ENCODE measurements at regions not wholly inside any gene's neighbourhood (a gene's known extent, or its start where the extent isn't known, plus 50 kb on each side); places are given as distances from the start of the nearest gene placed in this dataset.
A peak's percentile ranks its signal among the peaks of the same experiment; 100 is the strongest.

DNA sequence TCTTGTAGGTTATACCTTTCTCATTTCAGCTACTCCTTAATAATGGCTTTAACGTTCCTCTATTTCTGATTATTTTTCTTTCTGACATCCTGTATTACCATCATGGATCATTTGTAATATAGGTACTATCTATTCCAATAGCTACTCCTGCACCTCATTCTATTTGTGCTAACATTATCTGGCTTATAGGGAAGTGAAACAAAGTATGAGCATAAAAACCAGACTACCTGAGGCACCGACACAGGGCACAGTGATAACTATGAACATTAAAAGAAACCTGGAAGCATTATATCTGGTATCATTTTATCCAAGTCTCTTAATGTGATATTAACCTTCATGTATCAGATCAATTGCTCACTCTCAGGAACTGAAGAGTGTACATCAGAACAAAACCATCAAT lies 407.3 kb downstream of the DMRT2 start:
- Histone ChIP-seq H3K4me1 (no peaks in the 10 kb centered on the region), H3K4me3 (no peak overlapping the region), H3K9me3 (no peaks in the 10 kb centered on the region), H3K36me3 (no peaks in the 10 kb centered on the region), H3K27ac (no peak overlapping the region), H3K27me3 (no peaks in the 10 kb centered on the region)
- DNase-seq (no peak), ATAC-seq (no peak), FAIRE-seq (no peak)
- intact Hi-C loops (cut with DNase I) = no loop called here
- TF ChIP-seq, protein P1, sequence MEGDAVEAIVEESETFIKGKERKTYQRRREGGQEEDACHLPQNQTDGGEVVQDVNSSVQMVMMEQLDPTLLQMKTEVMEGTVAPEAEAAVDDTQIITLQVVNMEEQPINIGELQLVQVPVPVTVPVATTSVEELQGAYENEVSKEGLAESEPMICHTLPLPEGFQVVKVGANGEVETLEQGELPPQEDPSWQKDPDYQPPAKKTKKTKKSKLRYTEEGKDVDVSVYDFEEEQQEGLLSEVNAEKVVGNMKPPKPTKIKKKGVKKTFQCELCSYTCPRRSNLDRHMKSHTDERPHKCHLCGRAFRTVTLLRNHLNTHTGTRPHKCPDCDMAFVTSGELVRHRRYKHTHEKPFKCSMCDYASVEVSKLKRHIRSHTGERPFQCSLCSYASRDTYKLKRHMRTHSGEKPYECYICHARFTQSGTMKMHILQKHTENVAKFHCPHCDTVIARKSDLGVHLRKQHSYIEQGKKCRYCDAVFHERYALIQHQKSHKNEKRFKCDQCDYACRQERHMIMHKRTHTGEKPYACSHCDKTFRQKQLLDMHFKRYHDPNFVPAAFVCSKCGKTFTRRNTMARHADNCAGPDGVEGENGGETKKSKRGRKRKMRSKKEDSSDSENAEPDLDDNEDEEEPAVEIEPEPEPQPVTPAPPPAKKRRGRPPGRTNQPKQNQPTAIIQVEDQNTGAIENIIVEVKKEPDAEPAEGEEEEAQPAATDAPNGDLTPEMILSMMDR (IDR thresholded peaks at IDR 0.05) = no peak
- 73 to 85% methylated on average over 2 of the region's 2 CpGs for WGBS, 2 donors

DNA sequence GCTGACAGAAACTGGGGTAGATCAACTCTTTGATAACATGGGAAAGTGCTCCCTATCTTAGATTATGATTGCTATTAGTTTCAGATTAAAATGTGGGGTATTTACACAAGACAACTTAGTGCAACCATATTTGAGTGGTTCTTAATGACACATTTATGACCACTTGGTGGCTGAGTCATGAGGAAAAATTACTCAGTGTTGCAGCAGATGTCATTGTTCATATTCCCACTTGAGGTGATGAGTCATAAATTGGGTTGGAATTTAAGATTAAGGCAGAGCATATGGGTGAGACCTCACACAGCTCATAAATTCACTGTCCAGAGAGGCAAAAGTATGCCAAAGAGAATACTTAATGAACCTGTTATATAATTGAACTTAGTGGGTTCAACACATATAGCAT lies 408.3 kb downstream of the DMRT2 start:
- intact Hi-C loops (cut with DNase I) = no loop called here
- Histone ChIP-seq H3K9me3 (no peaks in the 10 kb centered on the region), H3K27ac (no peak overlapping the region), H3K4me3 (no peak overlapping the region), H3K36me3 (no peaks in the 10 kb centered on the region), H3K27me3 (no peaks in the 10 kb centered on the region), H3K4me1 (no peaks in the 10 kb centered on the region)
- ATAC-seq (peak in 3 of 4 donors; percentile 19 to 66 (median 39)), DNase-seq (no peak), FAIRE-seq (no peak)
- TF ChIP-seq, protein P1 (IDR thresholded peaks at IDR 0.05) = no peak

DNA sequence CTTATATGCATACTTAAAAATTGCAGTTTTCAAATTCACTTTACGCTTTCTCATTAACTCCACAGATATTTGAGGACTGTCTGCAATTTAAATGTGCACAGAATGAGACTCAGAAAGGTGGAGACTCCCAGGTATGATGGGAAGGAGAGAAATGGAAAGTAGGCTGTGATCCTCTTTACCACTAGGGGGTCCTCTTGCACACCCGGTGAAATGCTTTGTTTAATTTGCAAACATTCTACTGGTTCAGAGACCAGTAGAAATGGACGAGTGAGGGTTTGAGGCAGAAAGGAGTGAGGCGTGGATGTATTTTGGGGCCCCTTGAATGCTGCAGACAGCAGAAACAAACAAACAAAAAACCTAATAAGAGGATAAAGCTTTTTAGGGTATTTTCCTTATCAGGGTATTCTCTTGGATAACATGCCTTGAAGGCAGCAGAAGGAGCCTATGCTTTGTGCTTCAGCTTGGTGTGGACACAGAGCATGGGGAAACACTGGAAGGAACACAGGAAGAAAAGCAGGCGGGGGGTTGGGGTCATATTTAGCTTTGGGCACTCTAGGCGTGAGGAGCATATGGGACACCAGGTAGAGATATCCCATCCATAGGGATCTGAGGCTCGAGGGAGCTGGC lies 410.1 kb downstream of the DMRT2 start:
- peak in 1 of 6 donors; percentile 21 for DNase-seq
- peak; percentile 48 to 85 (median 69) for ATAC-seq

DNA sequence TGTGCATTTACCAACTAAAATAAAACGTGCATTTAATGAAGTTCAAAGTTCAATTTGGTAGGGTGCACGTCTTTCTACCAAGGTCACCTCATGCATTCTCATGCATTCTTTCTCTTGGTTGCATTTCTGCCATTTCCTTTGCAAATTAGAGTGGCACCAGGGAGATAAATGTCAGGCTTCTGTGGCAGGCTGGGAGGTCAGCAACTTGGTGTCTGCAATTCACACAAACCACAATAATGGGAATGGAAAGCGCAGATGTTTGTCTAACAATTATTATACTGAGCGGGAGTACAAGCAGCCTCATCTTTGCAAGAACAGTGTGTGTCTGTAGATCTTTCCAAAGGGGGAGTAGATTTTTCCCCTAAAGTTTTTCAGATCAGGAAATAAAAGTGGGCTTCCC lies 411.7 kb downstream of the DMRT2 start:
- intact Hi-C loops (cut with DNase I) = no loop called here
- no peak overlapping the region for H3K27ac ChIP-seq
- TF ChIP-seq, protein P1 (IDR thresholded peaks at IDR 0.05) = no peak
- H3K4me3 ChIP-seq = no peak overlapping the region
- no peaks in the 10 kb centered on the region for H3K4me1 ChIP-seq
- FAIRE-seq (no peak), DNase-seq (no peak), ATAC-seq (no peak)
- H3K27me3 ChIP-seq = no peaks in the 10 kb centered on the region
- no peaks in the 10 kb centered on the region for H3K36me3 ChIP-seq
- H3K9me3 ChIP-seq = no peaks in the 10 kb centered on the region
- 63 to 66% methylated on average over 4 of the region's 4 CpGs for WGBS, 2 donors

More for the DNA sequence above, 410.1 kb downstream of the DMRT2 start:
- H3K9me3 ChIP-seq = no peaks in the 10 kb centered on the region
- 45 to 54% methylated on average over 7 of the region's 7 CpGs for WGBS, 2 donors
- no peak overlapping the region for H3K4me3 ChIP-seq
- H3K27ac ChIP-seq = no peak overlapping the region
- H3K36me3 ChIP-seq = no peaks in the 10 kb centered on the region
- H3K4me1 ChIP-seq = no peaks in the 10 kb centered on the region
- TF ChIP-seq, protein P1 (IDR thresholded peaks at IDR 0.05) = peak; percentile 14 to 51 (median 36)
- H3K27me3 ChIP-seq = no peaks in the 10 kb centered on the region
- no peak for FAIRE-seq
- intact Hi-C loops (cut with DNase I) = no loop called here

DNA sequence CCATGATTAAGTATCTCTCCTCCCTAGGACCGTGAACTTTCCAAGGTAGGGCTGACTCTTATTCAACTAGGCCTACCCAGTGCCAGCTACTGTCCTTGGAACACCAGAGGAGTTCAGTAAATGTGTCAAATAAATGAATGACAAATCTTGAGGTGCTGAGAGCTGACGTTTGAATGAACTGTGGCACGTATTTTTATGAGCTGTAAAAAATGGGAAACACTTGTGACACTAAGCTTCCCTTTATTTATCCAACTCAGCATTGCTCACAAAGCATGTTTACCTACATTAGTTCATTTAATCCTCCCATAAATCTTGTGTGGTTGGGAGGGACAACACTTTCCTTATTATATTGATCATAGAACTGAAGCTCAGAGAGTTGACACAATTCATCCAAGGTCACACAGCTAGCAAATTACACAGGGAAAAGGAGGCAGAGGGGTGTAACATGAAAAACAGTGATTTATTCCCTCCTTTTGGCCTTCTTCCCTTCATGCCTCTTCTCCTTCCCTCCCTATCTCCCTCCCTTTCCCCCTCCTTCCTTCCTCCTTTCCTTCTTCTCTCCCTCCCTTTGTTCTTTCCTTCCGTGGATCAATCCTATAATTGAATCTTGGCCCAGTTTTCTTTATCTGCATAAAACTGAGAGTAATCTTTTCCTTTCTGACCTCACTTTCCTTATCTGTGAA lies 412.6 kb downstream of the DMRT2 start:
- H3K27ac ChIP-seq = no peak overlapping the region

More for the DNA sequence above, 412.6 kb downstream of the DMRT2 start:
- FAIRE-seq (no peak), DNase-seq (no peak), ATAC-seq (no peak)
- Histone ChIP-seq H3K9me3 (no peaks in the 10 kb centered on the region), H3K27me3 (no peaks in the 10 kb centered on the region), H3K36me3 (no peaks in the 10 kb centered on the region), H3K4me1 (no peaks in the 10 kb centered on the region), H3K4me3 (no peak overlapping the region)
- intact Hi-C loops (cut with DNase I) = no loop called here
- TF ChIP-seq, protein P1 (IDR thresholded peaks at IDR 0.05) = no peak
- 31 to 35% methylated on average over 4 of the region's 4 CpGs for WGBS, 2 donors

All from pancreas (tissue), 10 donors.